GM10266 (cell line): ENCODE measurements at regions not wholly inside any gene's neighbourhood (a gene's known extent, or its start where the extent isn't known, plus 50 kb on each side); places are given as distances from the start of the nearest gene placed in this dataset.

Source experiments
- DNase-seq: peaks from one replicate; pipeline ENCODE4 v3.0.0; 2012; ENCODE audit errors: extremely low spot score
- TF ChIP-seq, protein P1 (sequence below): IDR thresholded peaks from 2 replicates; pipeline ENCODE4 v1.5.1; 2012; ENCODE audit warnings: mild to moderate bottlenecking, low read depth; ENCODE audit not compliant: control insufficient read depth, insufficient read depth; ENCODE audit errors: missing control alignments

DNA sequence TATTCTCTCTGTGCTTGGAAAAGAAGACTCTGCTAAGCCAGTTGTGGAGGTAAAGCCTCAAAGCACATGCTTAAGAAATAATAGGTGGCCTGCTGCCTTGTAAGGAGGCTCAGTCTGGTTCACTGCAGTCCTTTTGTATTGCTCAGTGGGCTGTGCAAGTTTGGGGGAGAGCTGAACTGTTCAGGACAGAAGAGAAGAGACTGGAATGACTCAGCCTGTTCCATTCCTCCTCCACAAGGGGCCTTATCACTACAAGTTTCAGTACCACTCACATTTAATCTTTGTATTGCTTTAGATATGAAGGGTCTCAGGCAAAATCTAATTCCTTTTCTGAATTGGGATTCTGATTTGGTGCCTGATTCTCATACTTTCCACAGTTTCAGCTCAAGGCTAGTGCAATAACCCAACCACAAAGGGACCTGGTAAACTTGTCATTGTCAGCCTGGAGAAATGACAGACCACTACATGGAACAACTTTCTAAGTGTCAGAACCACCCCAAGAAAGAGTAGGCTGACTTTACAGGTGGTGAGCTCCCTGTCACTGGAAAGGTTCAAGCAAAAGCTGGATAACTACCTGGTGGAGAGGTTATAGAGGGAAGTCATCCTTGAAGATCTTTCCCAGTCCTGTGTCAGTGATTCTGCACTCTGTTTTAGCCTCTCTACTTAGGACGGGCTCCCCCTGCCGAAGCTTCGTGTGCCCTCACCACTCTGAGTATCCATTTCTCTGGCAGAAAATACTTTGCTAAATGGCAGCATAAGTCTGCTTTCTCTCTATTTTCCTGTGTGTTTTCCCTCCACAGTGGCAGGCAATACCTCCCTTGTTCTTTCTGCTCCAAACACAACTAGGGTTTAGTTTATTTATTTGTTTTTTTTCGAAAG lies 162.9 kb upstream of the GJB5 start:
- no peak for DNase-seq
- TF ChIP-seq, protein P1, sequence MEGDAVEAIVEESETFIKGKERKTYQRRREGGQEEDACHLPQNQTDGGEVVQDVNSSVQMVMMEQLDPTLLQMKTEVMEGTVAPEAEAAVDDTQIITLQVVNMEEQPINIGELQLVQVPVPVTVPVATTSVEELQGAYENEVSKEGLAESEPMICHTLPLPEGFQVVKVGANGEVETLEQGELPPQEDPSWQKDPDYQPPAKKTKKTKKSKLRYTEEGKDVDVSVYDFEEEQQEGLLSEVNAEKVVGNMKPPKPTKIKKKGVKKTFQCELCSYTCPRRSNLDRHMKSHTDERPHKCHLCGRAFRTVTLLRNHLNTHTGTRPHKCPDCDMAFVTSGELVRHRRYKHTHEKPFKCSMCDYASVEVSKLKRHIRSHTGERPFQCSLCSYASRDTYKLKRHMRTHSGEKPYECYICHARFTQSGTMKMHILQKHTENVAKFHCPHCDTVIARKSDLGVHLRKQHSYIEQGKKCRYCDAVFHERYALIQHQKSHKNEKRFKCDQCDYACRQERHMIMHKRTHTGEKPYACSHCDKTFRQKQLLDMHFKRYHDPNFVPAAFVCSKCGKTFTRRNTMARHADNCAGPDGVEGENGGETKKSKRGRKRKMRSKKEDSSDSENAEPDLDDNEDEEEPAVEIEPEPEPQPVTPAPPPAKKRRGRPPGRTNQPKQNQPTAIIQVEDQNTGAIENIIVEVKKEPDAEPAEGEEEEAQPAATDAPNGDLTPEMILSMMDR: no peak

DNA sequence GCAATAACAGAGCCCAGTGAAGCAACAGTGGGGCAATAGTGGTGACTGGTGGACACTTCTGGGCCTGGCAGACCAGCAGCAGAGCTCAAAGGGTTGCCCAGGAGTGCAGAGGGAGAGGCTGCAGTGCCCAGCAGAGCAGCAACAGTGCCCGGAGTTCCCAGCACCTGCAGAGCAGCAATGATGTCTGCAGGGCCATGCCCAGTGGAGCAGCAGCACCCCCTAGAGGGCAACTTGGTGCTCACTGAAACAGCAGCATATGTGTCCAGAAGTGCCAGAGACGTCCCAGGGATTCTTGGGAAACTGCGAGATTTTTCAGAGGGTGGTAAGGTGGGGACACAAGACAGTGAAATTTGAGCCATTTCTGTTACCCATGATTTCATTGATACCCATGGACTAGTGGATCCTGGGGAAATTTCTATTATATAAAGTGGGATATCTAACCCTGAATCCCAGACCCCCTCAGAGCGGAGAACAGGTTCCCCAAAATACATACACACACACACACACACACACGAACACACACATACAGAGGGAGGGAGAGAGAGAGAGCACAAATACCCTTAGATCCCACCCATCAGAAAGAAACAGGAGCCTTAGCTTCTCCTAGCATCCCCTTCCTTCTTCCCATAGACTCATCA lies 156.9 kb upstream of the GJB5 start:
- TF ChIP-seq, protein P1: peak; percentile 93
- DNase-seq: peak; percentile 68

DNA sequence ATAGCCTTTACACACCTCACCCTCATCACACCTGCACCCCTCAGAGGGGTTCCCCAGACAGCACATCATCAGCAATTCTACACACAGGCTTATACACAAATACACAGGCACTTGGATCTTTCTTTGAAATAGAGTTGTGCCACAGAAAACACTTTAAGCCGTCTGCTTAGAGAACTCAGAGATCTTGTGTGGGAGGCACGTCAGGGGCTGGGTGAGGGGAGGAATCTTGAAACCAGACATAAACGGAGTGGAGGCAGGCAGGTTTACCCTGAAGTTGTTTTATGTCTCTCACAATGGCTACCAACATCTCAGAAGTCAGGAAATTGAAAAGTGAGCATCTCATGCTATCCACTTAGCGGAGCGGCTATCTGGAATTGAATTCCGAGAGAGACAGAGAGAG lies 151.9 kb upstream of the GJB5 start:
- TF ChIP-seq, protein P1: no peak
- no peak for DNase-seq

DNA sequence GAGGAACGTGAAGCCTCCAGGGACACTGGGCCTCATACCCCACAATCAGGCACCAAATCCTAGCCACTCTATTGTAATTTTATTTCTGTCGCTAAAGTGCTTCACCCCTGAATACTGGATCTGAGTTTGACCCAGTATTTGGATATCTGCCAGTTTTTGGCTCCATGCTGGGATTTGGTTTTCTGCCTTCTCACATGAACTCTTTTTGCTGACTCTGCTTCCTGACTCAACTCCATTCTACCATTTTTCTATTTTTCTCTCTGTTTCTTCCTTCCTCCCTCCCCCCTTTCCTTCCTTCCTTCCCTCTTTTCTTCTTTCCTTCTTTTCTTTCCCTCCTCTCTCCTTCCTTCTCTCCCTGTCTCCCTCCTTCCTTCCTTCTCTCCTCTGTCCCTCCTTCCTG lies 151.3 kb upstream of the GJB5 start:
- DNase-seq: no peak
- TF ChIP-seq, protein P1: no peak

DNA sequence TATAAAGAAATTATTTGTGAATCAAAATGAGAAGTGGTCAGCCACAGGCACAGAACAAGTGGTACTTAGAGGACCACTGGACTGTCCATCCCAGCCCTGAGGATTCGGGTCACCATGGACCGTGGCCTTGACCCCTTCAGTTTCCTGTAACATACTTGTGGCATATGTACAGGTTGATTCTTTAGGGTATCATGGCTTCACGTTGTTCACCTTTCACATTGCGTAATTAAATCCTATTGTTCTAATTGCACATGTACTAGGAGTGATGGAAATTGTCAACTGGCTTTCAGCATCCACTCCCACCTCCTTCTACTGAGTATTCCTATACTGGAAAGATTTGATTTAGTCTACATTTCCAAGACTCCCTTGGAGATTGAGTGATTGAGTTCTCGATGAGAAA lies 148.3 kb upstream of the GJB5 start:
- TF ChIP-seq, protein P1: no peak
- no peak for DNase-seq

DNA sequence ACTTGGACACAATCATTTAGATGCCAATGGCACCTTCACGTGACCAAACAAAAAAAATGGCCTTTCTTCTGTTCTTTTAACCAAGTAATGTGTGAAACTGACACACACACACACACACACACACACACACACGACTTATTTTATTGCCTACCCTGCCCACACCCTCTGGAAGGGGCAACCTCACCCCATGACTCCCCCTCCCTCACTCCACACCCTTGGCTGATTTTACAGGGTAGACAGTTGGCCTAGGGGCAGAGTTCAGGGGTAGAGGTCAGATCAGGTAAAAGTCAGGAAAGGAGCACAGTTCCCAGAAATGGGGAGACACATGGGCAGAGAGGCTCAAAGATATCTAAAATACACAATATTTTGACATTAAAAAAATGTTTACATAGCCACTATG lies 144.8 kb upstream of the GJB5 start:
- DNase-seq: no peak
- TF ChIP-seq, protein P1: no peak

DNA sequence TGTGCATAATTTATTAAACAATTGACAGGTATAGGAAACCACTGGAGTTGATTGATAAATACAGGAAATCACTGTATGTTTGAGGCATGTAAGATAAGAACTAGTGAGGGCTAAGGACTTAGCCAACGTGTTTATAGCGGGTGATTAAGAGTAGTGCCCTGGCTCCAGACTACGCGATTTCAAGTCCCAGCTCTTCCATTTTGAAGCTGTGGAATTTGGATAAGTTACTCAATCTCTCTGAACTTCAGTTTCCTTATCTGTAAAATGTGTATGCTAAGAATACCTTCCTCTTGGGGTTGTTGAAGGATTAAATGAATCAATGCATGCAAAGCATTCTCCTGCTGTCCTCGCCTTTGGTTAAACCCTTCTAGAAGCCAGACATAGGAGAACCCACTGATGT lies 143.3 kb upstream of the GJB5 start:
- TF ChIP-seq, protein P1: no peak
- DNase-seq: no peak
